ENCODE measurements at regions not wholly inside any gene's neighbourhood (a gene's known extent, or its start where the extent isn't known, plus 50 kb on each side); places are given as distances from the start of the nearest gene placed in this dataset.

DNA sequence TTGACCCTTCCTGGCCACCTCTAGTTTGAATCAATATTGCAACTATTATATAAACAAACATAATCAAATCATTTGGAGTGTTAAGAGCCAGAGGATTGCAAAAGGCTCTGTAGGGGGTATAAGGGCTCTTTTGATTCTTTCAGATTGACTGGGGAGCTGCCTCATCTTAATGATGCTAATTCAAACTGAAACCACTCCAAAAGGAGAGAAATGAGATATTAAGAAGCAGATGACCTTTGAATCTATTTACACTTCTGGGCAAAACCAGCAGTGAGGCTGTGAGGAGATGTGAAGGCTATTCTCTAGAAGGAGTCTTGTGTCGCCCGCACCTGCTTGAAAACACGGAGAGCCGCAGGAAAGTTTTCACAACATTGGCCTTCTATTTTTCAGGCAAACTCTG is 311.2 kb upstream of the CRIM1 start:
- TF ChIP-seq, protein P1, sequence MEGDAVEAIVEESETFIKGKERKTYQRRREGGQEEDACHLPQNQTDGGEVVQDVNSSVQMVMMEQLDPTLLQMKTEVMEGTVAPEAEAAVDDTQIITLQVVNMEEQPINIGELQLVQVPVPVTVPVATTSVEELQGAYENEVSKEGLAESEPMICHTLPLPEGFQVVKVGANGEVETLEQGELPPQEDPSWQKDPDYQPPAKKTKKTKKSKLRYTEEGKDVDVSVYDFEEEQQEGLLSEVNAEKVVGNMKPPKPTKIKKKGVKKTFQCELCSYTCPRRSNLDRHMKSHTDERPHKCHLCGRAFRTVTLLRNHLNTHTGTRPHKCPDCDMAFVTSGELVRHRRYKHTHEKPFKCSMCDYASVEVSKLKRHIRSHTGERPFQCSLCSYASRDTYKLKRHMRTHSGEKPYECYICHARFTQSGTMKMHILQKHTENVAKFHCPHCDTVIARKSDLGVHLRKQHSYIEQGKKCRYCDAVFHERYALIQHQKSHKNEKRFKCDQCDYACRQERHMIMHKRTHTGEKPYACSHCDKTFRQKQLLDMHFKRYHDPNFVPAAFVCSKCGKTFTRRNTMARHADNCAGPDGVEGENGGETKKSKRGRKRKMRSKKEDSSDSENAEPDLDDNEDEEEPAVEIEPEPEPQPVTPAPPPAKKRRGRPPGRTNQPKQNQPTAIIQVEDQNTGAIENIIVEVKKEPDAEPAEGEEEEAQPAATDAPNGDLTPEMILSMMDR (IDR thresholded peaks at IDR 0.05; ENCODE audit: insufficient read depth, low read length) = no peak
- TF ChIP-seq, protein P2, sequence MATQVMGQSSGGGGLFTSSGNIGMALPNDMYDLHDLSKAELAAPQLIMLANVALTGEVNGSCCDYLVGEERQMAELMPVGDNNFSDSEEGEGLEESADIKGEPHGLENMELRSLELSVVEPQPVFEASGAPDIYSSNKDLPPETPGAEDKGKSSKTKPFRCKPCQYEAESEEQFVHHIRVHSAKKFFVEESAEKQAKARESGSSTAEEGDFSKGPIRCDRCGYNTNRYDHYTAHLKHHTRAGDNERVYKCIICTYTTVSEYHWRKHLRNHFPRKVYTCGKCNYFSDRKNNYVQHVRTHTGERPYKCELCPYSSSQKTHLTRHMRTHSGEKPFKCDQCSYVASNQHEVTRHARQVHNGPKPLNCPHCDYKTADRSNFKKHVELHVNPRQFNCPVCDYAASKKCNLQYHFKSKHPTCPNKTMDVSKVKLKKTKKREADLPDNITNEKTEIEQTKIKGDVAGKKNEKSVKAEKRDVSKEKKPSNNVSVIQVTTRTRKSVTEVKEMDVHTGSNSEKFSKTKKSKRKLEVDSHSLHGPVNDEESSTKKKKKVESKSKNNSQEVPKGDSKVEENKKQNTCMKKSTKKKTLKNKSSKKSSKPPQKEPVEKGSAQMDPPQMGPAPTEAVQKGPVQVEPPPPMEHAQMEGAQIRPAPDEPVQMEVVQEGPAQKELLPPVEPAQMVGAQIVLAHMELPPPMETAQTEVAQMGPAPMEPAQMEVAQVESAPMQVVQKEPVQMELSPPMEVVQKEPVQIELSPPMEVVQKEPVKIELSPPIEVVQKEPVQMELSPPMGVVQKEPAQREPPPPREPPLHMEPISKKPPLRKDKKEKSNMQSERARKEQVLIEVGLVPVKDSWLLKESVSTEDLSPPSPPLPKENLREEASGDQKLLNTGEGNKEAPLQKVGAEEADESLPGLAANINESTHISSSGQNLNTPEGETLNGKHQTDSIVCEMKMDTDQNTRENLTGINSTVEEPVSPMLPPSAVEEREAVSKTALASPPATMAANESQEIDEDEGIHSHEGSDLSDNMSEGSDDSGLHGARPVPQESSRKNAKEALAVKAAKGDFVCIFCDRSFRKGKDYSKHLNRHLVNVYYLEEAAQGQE (IDR thresholded peaks at IDR 0.05; ENCODE audit: insufficient replicate concordance, low read depth) = no peak
- no peak for TF ChIP-seq SPI1 (IDR thresholded peaks at IDR 0.05; ENCODE audit: borderline replicate concordance, low read depth)

Measured in HL-60 (cell line).